K562 (cell line): ENCODE measurements at regions not wholly inside any gene's neighbourhood (a gene's known extent, or its start where the extent isn't known, plus 50 kb on each side); places are given as distances from the start of the nearest gene placed in this dataset.

Source experiments
- ATAC-seq: fragments of 200-7000 bp; cut with Tn5 transposase; 3 replicates; pipeline ENCODE4 v1.9.1; 2020; ENCODE audit warnings: moderate library complexity
- BruUV-seq: library from RNA; stranded (reverse); fragments of 400-500 nt; replicated peaks from 2 replicates; lab custom pipeline; 2021; lab: Mats Ljungman, UMichigan
- CTCF ChIA-PET: fragments of 300-600 bp; formaldehyde crosslinking; extraction: SDS; loops from one replicate; lab custom pipeline; 2021; ENCODE audit warnings: low intra/inter-chr PET ratio; lab: Yijun Ruan, JAX
- POLR2A ChIA-PET: fragments of 300-600, 350-650 bp; sonication (Branson Sonifier 250); formaldehyde crosslinking; extraction: SDS; loops from one replicate; lab custom pipeline; 2021; ENCODE audit warnings: antibody characterized with exemption, inconsistent platforms; lab: Yijun Ruan, JAX
- DNase-seq, 4 experiments: peaks; one replicate each; pipeline versions ENCODE4 v3.0.0 to v3.0.0-alpha.2; 2011 to 2018; ENCODE audit warnings: low spot score in 3 of 4, mixed read lengths in 3 of 4; ENCODE audit errors: extremely low read depth in 1 of 4
- FAIRE-seq: peaks from 2 replicates; lab custom pipeline; 2011; peaks lifted over from hg19 to GRCh38; lab: Jason Lieb, UNC
- H2AFZ ChIP-seq: 2 replicates; pipeline ENCODE4 v1.6.0; 2011; ENCODE audit warnings: low read depth, low read length, control low read depth, inconsistent platforms
- H3K27ac ChIP-seq: fragments of 200-600 bp; 3 replicates; pipeline ENCODE4 v1.8.0; 2011; ENCODE audit warnings: low read depth, mild to moderate bottlenecking, control low read depth, inconsistent platforms, low read length, moderate library complexity, mixed read lengths; ENCODE audit errors: extremely low read depth
- H3K27me3 ChIP-seq, 2 experiments: fragments of 300-600 bp in 1 of 2; 2 replicates in 1 of 2; 3 replicates in 1 of 2; pipeline versions ENCODE4 v1.6.0 to v1.8.0; 2011; ENCODE audit warnings: inconsistent platforms in 2 of 2, low read length in 2 of 2, mild to moderate bottlenecking in 1 of 2, mixed read lengths in 1 of 2, moderate library complexity in 1 of 2; ENCODE audit not compliant: control insufficient read depth in 2 of 2, insufficient read depth in 2 of 2
- H3K36me3 ChIP-seq: fragments of 300-600 bp; 3 replicates; pipeline ENCODE4 v1.8.0; 2011; ENCODE audit warnings: mild to moderate bottlenecking, low read length, inconsistent platforms; ENCODE audit not compliant: control insufficient read depth, insufficient read depth
- H3K4me1 ChIP-seq, 2 experiments: fragments of 200-600 bp in 1 of 2; replicated peaks in 1 of 2; 2 replicates in 1 of 2; 3 replicates in 1 of 2; pipeline versions ENCODE4 v1.5.1 to v1.8.0; 2011; ENCODE audit warnings: inconsistent platforms in 2 of 2, low read length in 2 of 2, mild to moderate bottlenecking in 1 of 2, mixed read lengths in 1 of 2, moderate library complexity in 1 of 2; ENCODE audit not compliant: control insufficient read depth in 2 of 2, insufficient read depth in 2 of 2
- H3K4me2 ChIP-seq: 2 replicates; pipeline ENCODE4 v1.6.1; 2011; ENCODE audit warnings: low read length, control low read depth, inconsistent platforms, mixed read lengths; ENCODE audit not compliant: insufficient read depth
- H3K4me3 ChIP-seq: fragments of 200-600 bp; sonication (generic), shearing (Covaris generic); 2 replicates; pipeline ENCODE4 v1.5.1; 2016; ENCODE audit warnings: control low read depth, inconsistent platforms
- H3K79me2 ChIP-seq: fragments of 200-600 bp; 3 replicates; pipeline ENCODE4 v1.8.0; 2011; ENCODE audit warnings: low read length, inconsistent platforms; ENCODE audit not compliant: control insufficient read depth, insufficient read depth
- H3K9ac ChIP-seq, 2 experiments: 2 replicates each; pipeline versions ENCODE4 v1.6.0 to v1.6.1; 2011; ENCODE audit warnings: low read depth in 2 of 2, low read length in 2 of 2, control low read depth in 1 of 2, inconsistent platforms in 1 of 2, mild to moderate bottlenecking in 1 of 2, mixed read lengths in 1 of 2; ENCODE audit not compliant: insufficient read depth in 1 of 2
- H3K9me1 ChIP-seq: one replicate; pipeline ENCODE4 v1.6.0; 2011; ENCODE audit warnings: inconsistent platforms, mild to moderate bottlenecking, low read length, moderate library complexity; ENCODE audit not compliant: control insufficient read depth, insufficient read depth
- H3K9me3 ChIP-seq: replicated peaks from 2 replicates; pipeline ENCODE4 v1.5.1; 2011; ENCODE audit warnings: low read depth, low read length, inconsistent platforms; ENCODE audit not compliant: control insufficient read depth, insufficient read depth
- H4K20me1 ChIP-seq: replicated peaks from 2 replicates; pipeline ENCODE4 v1.6.1; 2011; ENCODE audit warnings: low read length, inconsistent platforms, mixed read lengths; ENCODE audit not compliant: control insufficient read depth, insufficient read depth
- NRF1 ChIP-seq, 2 experiments: fragments of 450-650 bp; IDR thresholded peaks in 1 of 2; conservative IDR thresholded peaks in 1 of 2; 2 replicates each; pipeline ENCODE4 v1.6.1; 2014; ENCODE audit warnings: mild to moderate bottlenecking in 2 of 2
- PHF21A ChIP-seq: fragments of 450-650 bp; IDR thresholded peaks from 2 replicates; pipeline ENCODE4 v1.6.1; 2017; ENCODE audit warnings: low read depth, borderline replicate concordance
- TEAD1 ChIP-seq, 2 experiments: fragments of 450-650 bp in 1 of 2; sonication (generic) in 1 of 2; formaldehyde crosslinking; IDR thresholded peaks; 2 replicates each; pipeline versions ENCODE4 v1.4.0 to v1.8.0; 2020 to 2022; ENCODE audit warnings: mild to moderate bottlenecking in 2 of 2, missing genetic modification reagents in 1 of 2
- XRCC4 ChIP-seq: IDR thresholded peaks from one replicate; pipeline ENCODE4 v1.6.1; 2011; ENCODE audit not compliant: insufficient read depth, insufficient read length; ENCODE audit errors: extremely low read depth
- ZNF316 ChIP-seq: fragments of 450-650 bp; IDR thresholded peaks from 2 replicates; pipeline ENCODE4 v1.6.1; 2016
- ZNF583 ChIP-seq: fragments of 250-450 bp; sonication (Bioruptor Pico); IDR thresholded peaks from 2 replicates; pipeline ENCODE4 v1.4.0; 2020
- WGBS: fragments of 100-300 bp; shearing (Covaris generic); methylation state at CpG from one replicate; pipeline ENCODE4 v1.1.6; 2016; ENCODE audit warnings: low coverage, mixed read lengths; ENCODE audit not compliant: insufficient coverage; ENCODE audit errors: missing lambda C conversion rate; 5-methylcytosine and 5-hydroxymethylcytosine counted together
- in situ Hi-C: fragments of 300-500 bp; cut with MboI; formaldehyde crosslinking; loops from 4 replicates; pipeline ENCODE4 v1.15.0; 2018; ENCODE audit warnings: inconsistent platforms, mixed read lengths
- intact Hi-C: fragments of 100-400 bp; cut with micrococcal nuclease; formaldehyde crosslinking; loops from 2 replicates; pipeline ENCODE4 v1.14.2; 2022
- TF ChIP-seq, protein P1 (sequence below), 2 experiments: fragments of 450-650 bp; IDR thresholded peaks; 2 replicates each; pipeline ENCODE4 v1.6.1; 2016; ENCODE audit warnings: mild to moderate bottlenecking in 2 of 2, borderline replicate concordance in 1 of 2, low read depth in 1 of 2, moderate library complexity in 1 of 2

DNA sequence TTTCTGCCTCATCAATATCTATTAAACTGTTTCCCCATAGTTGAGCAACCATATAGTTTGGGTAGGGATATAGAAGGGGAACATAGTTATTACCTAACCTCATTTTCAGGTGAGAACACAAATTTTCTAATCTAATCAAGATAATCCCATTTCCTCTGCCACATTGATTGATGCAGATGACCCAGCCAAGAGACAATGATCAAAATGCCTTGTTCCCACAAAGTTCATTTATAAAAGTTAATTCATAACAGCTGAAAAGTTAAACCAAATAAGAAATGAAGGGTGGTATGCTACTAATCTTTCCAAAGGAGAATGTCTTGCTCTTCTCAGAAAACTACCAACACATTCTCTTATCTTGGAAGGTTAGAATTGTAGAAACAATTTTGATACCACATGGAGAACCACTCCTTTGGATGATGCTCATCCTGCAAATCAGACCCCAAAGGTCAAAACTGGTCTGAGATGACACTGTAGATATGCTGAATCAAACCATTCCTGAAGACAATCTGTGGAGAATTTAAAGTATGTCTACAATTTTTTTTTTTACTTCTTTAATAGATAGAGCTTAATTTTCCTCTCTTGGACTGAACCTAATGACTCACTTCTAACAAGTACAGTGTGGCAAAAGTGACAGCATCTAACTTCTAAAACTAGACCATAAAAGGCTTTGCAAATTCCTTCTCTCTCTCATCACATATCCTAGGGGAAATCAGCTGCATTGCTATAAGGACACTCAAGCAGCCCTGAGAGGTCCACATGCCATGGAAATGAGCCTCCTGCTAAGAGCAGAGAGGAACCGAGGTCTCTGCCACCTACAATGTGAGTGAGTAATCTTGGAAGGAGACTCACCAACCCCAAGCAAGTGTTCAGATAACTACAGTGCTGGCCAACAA lies 586.7 kb upstream of the TUSC1 start:
- no peak overlapping the region for H3K27ac ChIP-seq
- H2AFZ ChIP-seq: no peak overlapping the region
- no peaks in the 10 kb centered on the region for H3K9me3 ChIP-seq
- H3K79me2 ChIP-seq: no peaks in the 10 kb centered on the region
- H3K9ac ChIP-seq: no peak overlapping the region
- H3K4me1 ChIP-seq: no peaks in the 10 kb centered on the region
- H3K4me3 ChIP-seq: no peak overlapping the region
- H3K9me1 ChIP-seq: no peaks in the 10 kb centered on the region
- DNase-seq (no peak), FAIRE-seq (no peak), ATAC-seq (no peak)
- BruUV-seq: no TSS peak
- no peaks in the 10 kb centered on the region for H4K20me1 ChIP-seq
- intact Hi-C loops (no loop called here), in situ Hi-C loops (no loop called here)
- no peaks in the 10 kb centered on the region for H3K27me3 ChIP-seq
- H3K36me3 ChIP-seq: no peaks in the 10 kb centered on the region
- TF ChIP-seq TEAD1 (CRISPR knock-in tag; IDR thresholded peaks at IDR 0.05) (no peak), PHF21A (no peak), ZNF316 (no peak), ZNF583 (CRISPR knock-in tag) (no peak), XRCC4 (no peak), NRF1 (conservative IDR thresholded peaks at IDR 0.05 in 1 of 2, IDR thresholded peaks at IDR 0.05 in 1 of 2) (no peak)
- TF ChIP-seq, protein P1, sequence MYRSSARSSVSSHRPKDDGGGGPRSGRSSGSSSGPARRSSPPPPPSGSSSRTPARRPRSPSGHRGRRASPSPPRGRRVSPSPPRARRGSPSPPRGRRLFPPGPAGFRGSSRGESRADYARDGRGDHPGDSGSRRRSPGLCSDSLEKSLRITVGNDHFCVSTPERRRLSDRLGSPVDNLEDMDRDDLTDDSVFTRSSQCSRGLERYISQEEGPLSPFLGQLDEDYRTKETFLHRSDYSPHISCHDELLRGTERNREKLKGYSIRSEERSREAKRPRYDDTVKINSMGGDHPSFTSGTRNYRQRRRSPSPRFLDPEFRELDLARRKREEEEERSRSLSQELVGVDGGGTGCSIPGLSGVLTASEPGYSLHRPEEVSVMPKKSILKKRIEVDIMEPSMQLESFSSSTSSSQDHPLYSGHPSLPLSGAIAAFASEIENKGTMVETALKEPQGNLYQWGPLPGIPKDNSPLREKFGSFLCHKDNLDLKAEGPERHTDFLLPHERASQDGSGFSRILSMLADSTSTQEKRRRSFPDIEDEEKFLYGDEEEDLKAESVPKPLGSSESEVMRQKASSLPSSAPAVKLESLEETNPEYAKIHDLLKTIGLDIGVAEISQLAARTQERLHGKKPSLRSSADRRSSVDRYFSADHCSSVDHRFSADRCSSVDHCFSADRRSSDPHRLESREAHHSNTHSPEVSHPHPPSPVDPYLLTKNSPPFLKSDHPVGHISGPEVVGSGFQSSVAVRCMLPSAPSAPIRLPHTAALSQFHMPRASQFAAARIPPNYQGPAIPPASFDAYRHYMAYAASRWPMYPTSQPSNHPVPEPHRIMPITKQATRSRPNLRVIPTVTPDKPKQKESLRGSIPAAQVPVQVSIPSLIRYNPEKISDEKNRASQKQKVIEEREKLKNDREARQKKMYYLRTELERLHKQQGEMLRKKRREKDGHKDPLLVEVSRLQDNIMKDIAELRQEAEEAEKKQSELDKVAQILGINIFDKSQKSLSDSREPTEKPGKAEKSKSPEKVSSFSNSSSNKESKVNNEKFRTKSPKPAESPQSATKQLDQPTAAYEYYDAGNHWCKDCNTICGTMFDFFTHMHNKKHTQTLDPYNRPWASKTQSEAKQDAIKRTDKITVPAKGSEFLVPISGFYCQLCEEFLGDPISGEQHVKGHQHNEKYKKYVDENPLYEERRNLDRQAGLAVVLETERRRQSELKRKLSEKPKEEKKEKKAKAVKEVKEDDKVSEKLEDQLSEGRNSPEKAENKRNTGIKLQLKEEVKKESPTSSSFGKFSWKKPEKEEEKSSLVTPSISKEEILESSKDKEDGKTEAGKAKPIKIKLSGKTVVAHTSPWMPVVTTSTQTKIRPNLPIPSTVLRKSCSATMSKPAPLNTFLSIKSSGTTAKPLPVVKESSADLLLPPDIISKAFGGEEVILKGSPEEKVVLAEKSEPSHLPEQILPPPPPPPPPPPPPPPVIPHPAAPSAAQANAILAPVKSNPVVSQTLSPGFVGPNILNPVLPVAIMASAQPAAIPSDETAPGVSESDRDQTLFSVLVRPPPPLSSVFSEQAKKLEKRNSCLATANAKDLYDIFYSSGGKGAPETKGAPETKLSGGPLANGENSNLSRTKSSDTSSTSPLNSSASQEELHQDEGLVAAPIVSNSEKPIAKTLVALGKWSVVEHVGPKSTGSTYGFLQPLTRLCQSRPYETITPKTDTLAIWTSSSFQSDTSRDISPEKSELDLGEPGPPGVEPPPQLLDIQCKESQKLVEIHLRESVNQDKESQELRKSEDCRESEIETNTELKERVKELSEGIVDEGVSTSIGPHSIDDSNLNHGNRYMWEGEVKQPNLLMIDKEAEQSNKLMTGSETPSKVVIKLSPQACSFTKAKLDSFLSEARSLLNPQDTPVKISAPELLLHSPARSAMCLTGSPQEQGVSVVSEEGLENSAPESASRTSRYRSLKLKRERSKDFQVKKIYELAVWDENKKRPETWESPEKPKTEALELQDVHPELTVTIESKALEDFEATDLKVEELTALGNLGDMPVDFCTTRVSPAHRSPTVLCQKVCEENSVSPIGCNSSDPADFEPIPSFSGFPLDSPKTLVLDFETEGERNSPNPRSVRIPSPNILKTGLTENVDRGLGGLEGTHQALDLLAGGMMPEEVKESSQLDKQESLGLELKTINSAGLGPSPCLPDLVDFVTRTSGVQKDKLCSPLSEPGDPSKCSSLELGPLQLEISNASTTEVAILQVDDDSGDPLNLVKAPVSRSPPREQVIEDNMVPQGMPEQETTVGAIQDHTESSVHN (IDR thresholded peaks at IDR 0.05; ENCODE audit: borderline replicate concordance in 1 of 2, low read depth in 1 of 2): no peak
- ChIA-PET CTCF (no interaction called here), POLR2A (no interaction called here)
- WGBS: no CpG with 5 or more reads among the region's 1 CpG
- no peak overlapping the region for H3K4me2 ChIP-seq
